T47D (cell line): ENCODE measurements at regions not wholly inside any gene's neighbourhood (a gene's known extent, or its start where the extent isn't known, plus 50 kb on each side); places are given as distances from the start of the nearest gene placed in this dataset.
A peak's percentile ranks its signal among the peaks of the same experiment; 100 is the strongest.

ENCODE experiments used
- DNase-seq, 2 experiments: peaks; one replicate each; pipeline versions ENCODE4 v3.0.0 to v3.0.0-alpha.2; 2011 to 2012; ENCODE audit warnings: low read depth in 1 of 2, low spot score in 1 of 2
- JUND ChIP-seq: IDR thresholded peaks from 2 replicates; pipeline ENCODE4 v1.6.1; 2012; ENCODE audit warnings: low read depth
- in situ Hi-C: cut with HindIII; loops from 2 replicates; pipeline ENCODE4 v1.10.0; 2016; ENCODE audit warnings: low sequenced_read_pairs, low pct_unique_long_range_greater_than_20kb

- no peak for TF ChIP-seq JUND
- in situ Hi-C loops, result no loop called here
- no peak for DNase-seq
These were observed 1817.1 kb downstream of the BRINP3 start for GRCh38 chr1:188660572-188660971.

DNA sequence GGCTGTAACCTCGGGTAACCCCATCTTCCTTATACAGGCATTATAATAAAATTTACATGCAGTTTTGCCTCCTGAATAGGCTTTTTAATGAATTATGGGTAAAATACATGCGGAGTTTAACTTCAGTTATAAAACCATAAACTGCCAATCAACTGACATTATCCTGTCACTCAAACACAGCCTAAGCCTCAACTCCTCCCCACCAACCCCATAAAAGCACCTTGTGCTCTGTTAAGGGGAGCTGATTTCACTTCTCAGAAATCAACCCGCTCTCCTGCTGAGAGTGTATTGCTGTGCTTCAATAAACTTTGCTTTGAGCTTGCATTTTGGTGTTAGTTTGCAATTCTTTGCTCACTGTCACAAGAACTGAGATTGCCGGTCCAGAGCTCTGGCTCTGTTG lies 1812.2 kb downstream of the BRINP3 start:
- TF ChIP-seq JUND, result no peak
- no peak for DNase-seq
- in situ Hi-C loops, result no loop called here

- in situ Hi-C loops, result no loop called here
- TF ChIP-seq JUND, result no peak
- peak in 1 of 2 experiments; percentile 59 for DNase-seq
These were observed 1809.6 kb downstream of the BRINP3 start for GRCh38 chr1:188668083-188668482.

- no peak for TF ChIP-seq JUND
- DNase-seq, result no peak
- in situ Hi-C loops, result no loop called here
These were observed 1807.8 kb downstream of the BRINP3 start for GRCh38 chr1:188669728-188670382.

DNA sequence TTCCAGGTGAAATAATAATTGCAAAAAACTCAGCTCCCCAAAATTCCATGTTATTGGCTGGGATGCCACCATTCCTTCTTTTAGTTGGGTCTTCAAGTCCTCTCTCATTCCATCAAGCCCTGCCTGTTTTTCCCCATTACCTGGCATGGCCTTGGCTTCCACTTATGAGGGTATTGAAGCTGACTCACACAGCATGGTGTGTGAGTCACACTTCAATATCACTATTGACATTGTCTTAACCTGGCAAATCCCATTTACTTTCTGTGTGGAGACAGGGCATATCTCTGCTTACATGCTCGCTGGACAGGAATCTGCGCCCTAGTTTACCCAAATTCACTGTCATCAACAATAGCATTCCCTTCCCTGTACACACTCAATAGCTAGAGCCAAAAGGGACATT lies 1806.8 kb downstream of the BRINP3 start:
- TF ChIP-seq JUND, result no peak
- in situ Hi-C loops, result no loop called here
- no peak for DNase-seq

- no peak for DNase-seq
- in situ Hi-C loops, result no loop called here
- TF ChIP-seq JUND, result no peak
These were observed 1805.5 kb downstream of the BRINP3 start for GRCh38 chr1:188672153-188672552.

DNA sequence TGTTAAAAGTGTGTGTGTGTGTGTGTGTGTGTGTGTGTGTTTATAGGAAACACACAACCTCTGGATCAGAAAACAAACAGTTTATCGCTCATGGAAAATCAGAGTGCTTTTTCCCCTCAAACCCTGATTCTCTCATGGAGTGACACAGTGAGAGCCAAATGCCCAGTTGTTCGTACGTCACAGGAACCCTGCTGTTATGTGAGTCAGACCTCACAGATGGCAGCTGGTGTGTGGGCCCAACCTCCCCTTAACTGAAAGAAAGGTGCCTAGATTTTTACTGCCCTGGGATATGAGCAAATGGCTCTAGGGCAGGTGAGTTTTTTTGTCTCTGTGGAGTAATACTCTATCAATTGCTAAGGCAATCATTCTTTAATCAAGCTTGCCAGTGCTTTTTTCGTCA lies 1788.1 kb downstream of the BRINP3 start:
- DNase-seq, result no peak
- in situ Hi-C loops, result no loop called here
- no peak for TF ChIP-seq JUND

DNA sequence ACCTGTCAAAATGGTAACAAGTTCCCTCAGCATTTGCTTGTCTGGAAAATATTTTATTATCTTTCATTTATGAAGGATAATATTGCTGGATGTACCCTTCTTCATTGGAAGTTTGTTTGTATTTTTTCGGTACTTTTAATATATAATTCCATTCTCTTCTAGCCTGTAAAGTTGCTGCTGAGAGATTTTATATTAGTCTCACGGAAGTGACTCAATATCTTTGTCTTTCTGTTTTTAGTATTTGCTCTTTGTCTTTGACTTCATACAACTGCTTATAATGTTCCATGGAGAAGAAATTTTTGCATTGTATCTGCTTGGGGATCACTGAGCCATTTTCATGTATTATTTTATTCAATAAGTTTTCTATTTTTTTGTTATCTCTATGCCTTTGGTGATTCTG lies 1777.5 kb downstream of the BRINP3 start:
- DNase-seq, result no peak
- no peak for TF ChIP-seq JUND
- in situ Hi-C loops, result no loop called here

DNA sequence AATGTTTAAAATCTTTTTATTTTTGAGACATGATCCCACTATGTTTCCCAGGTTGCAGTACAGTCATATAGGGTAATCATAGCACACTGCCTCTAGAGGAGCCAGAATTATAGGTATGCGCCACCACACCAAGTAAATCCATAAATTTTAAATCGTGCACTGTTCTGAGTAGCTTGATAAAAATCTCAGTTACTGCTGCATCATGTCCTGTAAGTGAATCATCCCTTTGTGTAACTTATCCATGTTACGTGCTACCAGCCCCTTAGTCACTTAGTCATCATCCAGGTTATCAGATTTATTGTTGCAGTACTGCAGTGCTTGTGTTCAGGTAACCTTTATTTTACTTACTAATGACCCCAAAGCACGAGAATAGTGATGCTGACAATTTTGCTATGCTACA lies 1770.9 kb downstream of the BRINP3 start:
- DNase-seq, result no peak
- in situ Hi-C loops, result no loop called here
- no peak for TF ChIP-seq JUND

- in situ Hi-C loops, result no loop called here
- DNase-seq, result no peak
- TF ChIP-seq JUND, result no peak
These were observed 1768.7 kb downstream of the BRINP3 start for GRCh38 chr1:188708795-188709535.

DNA sequence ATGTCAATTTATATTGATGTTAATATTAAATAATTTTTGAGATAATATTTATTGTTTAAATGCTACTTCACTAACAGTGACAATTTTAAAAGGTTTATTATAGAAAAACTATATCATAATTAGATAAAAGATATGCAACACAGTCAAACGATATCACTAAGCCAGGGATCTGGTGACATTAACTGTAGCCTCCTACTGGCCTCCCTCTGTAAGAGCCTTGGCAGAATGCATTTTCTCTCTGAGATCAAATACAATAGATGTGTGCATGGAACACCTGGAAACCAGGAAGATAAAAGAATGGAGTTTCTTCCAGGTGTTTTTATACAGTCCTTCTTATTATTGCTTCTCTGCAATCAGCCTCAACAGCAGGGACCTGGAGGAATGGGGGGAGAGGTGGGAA lies 1762.1 kb downstream of the BRINP3 start:
- in situ Hi-C loops, result no loop called here
- no peak for TF ChIP-seq JUND
- DNase-seq, result peak in 1 of 2 experiments; percentile 24

DNA sequence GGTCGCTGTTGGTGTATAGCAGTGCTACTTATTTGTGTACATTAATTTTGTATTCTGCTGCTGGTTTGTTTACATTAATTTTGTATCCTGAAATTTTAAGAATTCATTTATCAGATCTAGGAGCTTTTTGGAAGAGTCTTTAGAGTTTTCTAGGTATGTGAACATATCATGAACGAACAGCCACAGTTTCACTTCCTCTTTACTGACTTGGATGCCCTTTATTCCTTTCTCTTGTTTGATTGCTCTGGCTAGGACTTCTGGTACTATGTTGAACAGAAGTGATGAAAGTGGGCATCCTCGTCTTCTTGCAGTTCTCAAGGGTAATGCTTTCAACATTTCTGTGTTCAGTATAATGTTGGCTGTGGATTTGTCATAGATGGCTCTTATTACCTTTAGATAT lies 1757.9 kb downstream of the BRINP3 start:
- no peak for TF ChIP-seq JUND
- DNase-seq, result no peak
- in situ Hi-C loops, result no loop called here

DNA sequence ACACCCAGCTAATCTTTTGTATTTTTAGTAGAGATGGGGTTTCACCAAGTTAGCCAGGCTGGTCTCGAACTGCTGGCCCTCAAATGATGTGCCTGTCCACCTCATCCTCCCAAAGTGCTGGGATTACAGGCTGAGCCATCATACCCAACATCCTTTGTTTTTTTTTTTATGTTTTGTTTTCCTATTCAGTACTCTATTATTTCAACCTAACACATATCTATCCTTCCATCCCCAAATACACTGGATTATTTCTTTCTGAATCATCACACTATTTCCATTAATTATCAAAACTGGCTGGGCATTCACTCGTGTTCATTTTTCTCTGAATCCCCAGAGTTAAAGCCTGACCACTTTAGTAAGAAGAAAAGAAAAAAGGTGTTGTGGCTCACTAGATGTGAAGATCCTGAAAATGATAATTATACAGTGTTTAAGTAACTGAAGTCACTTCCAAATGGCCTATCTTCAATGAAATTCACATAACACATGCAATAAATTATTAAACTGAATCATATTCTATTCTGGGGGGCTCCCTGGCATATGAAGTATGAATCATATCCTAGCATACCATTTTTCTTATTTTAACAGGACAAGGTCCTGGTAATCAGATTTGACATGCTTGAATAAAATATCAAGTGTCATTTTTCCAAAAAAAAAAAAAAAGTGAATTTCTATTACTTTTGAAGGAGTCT lies 1754.2 kb downstream of the BRINP3 start:
- no peak for TF ChIP-seq JUND
- in situ Hi-C loops, result no loop called here
- DNase-seq, result no peak
